ENCODE measurements at regions not wholly inside any gene's neighbourhood (a gene's known extent, or its start where the extent isn't known, plus 50 kb on each side); places are given as distances from the start of the nearest gene placed in this dataset.

DNA sequence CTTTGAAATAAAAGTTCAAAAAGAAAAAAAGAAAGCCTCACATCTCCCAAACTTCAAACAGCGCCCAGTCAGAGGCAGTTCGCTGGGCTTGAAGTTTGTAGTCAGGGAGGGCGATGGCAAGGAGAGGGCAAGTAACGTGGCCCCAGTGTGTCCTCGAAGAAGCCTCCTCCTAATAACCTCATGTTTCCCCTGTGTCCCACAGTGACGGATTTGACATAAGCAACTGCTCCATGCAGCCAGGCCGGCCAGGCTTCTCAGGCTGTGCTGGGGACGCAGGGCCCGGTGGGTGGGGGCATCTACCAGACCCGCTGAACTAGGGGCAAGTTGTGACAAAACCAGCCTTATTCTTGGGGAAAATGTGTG is 172.2 kb downstream of the ERCC6L2 start:
- TF ChIP-seq TAF1 (IDR thresholded peaks at IDR 0.05; ENCODE audit: low read depth) = no peak
- no peak for TF ChIP-seq CEBPB (IDR thresholded peaks at IDR 0.05)

Measured in Ishikawa (cell line).